GM18867 (cell line): ENCODE measurements at regions not wholly inside any gene's neighbourhood (a gene's known extent, or its start where the extent isn't known, plus 50 kb on each side); places are given as distances from the start of the nearest gene placed in this dataset.
A peak's percentile ranks its signal among the peaks of the same experiment; 100 is the strongest.

Experiments used
- ATAC-seq: cut with Tn5 transposase; IDR thresholded peaks from one replicate; pipeline ENCODE4 v1.9.1; 2021; ENCODE audit warnings: mild to moderate bottlenecking, moderate library complexity; ENCODE audit not compliant: unreplicated experiment

DNA sequence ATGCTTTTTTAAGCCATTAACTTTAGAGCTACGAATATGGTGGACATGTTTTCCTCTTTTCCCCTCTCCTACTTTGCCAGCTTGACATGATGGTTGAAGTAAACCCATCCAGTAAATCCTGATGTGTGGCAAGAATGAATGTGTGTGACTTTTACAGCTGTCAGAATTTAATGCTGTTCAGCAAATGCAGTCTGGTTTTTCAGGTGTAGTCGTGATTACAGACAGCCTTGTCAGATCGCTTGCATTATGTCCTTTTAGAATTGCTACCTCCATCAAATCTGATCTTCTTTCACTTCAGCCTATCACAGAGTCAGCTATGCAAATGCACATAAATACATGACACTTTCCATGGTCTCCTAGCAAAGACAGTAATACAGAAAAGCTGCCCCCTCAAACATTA lies 278.5 kb downstream of the FBXO15 start:
- no peak for ATAC-seq

DNA sequence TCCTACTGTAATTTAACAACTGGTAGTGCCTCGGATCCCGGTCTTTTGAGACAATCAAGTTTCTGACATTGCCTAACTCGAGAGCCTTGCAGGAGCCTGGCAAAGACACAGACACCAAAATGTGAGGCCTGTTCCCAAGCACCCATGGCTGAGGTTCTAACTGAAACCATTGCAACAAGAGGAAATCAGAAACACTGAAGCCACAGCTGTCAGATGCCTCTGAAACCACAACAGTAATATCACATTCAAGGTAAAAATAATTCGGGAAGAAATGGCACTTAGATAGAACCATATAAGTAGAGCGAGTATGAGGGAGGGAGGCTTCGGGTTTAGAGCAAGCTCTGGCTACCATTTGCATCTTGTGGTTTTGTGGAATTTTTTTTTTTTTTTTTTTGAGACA lies 285.9 kb downstream of the FBXO15 start:
- ATAC-seq = no peak

DNA sequence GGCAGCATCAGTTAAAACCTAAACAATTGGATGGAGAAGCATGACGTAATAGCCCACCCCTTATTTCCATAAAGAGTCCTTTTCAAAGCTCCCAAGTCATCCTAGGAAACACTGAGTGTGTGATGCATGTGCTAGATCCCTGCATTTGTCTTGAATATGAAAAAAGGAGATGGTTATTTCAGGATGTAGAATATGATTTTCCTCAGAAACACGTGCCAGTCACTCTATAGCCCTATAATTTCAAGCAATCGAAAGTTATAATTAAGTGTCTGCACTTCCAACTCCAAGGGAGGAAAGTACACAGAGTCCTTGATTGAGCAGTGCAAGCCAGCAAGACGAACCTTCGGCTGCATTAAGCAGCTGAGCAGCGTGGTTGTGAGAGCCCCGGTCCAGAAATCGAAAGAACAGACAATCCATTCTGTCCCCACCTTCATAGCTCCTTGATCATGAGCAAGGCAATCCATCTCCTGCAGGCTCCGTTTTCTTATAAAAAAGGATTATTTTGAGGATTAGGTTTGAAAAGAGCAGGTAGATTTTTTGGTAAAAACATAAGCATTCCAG lies 287.7 kb downstream of the FBXO15 start:
- no peak for ATAC-seq

DNA sequence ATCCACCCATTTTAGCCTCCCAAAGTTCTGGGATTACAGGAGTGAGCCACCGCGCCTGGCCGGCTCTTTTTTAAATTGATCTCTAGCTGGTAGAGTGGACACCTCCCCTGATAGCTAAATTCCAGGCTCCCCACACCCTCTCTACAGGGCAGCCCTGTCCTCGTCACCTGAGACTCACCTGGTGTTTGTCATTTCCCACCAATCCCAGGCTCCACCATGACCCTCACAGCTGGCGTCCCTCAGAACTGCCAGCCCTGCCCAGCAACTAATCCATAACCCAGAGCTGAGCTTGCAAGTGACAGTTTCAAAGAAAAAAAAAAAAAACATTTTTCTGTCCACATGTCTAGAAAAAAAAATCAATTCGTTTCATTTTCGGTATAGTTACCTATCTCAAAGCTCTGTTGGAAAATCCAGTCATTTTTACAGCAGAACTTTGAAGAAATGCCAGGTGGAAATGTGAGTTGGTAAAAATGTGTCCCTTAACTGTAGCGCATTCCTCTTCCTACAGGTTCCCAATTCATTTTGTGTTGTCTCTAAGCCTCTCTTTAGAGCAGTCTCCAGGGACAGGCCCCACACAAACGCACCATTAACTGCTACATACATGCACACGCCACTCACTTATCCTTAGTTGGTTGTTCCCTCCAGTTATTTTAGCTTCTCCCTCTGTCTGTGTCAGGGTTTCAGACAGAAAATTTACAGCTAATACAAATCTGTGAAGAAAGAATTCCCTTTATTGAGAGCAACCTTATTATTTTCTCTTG lies 294.7 kb downstream of the FBXO15 start:
- ATAC-seq = no peak

DNA sequence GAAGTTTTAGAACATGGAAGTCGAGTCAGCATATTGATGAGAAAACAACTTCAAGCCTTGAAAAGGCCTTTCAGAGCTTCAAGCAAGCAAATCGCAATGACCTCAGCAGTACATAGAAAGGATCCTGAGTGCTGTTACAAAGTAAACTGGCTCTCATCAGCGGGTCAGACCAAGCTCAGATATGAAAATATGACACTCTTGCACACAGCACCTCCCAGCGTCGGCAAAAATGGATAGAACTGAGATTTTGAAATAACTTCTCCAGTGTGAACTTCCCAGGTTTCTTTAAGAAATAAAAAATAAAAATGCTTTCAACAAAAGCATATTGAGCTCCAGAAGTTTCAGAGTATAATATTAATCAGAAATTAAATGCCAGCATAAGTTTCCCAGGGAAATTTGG lies 296.9 kb downstream of the FBXO15 start:
- ATAC-seq = no peak

DNA sequence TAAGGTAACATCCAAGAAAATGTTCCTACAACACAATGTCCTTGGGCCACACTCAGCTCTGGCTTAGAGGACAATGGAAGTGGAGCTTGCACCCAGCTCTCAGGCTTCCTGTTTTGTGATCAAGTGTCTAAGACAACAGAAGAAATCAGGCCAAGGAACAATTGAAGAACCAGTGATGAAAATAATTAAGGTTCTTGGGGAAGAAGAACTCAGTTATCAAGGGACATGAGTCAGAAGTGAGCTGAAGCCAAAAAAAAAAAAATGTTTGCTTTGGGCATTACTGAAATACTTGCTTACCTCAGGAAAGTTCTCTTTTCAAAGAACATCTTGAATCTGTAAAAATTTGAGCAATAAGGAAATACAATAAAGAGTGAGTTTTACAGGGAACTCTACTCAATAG lies 299.0 kb downstream of the FBXO15 start:
- ATAC-seq = no peak

DNA sequence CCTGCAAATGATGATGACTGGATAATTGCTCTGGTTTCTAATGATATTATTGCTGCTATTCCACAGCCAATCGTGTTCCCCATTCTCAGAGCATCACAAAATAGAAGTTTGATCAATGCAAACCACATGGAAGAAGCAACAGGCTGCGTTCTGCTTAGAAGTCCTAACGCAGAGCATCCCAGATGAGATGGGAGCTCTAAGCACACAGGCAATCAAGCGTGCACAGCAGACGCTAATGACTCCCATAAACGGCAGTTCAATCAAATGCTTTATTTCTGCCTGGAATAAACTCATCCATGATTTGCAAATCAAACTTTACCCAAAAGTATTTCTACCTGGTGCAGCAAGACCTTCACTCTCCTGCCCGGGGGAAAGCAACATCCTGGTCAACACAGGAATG lies 304.2 kb downstream of the FBXO15 start:
- no peak for ATAC-seq

DNA sequence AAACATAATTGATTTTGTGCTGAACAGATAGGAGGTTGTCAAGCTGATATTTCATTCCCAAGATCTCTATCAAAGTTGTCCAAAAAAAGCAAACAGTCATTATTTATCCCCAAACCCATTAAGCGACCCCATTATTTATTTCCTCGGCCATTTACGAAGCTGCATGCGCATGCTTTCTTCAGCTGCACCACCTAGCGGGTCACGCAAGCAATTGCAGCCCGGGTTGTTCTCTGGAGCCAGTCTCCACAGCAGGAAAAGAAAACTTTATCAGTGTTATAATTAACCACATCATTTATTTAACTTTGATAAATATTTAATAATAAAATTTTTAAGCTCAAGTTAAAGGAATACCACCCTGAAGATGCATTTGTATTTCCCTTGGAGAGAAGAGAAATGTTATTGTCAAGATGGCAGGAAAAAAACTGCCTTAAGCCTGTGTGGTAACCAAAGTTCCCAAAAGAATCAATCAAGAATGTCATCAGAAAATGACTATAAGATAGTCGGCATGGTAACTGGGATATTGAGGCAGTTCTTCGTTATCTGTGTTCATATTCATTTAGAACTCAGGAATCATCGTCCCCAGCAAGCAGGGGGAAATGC lies 304.7 kb downstream of the FBXO15 start:
- peak; percentile 88 for ATAC-seq

DNA sequence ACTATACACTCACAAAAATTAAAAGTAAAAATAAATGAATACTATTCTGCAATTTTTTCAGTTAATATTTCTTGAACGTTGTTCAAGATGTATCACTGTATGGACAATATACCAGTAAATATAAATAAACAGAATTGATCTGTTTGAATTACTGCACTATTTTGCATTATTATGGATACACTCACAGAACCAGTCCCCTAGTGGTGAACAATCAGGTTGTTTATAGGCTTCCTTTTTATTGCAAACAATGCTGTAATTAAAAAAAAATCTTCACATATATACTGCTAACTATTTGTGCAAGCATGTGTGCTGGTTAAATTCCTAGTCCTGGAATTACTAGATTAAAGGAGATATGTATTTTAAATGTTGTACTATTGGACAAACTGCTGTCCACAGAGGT lies 306.0 kb downstream of the FBXO15 start:
- no peak for ATAC-seq

DNA sequence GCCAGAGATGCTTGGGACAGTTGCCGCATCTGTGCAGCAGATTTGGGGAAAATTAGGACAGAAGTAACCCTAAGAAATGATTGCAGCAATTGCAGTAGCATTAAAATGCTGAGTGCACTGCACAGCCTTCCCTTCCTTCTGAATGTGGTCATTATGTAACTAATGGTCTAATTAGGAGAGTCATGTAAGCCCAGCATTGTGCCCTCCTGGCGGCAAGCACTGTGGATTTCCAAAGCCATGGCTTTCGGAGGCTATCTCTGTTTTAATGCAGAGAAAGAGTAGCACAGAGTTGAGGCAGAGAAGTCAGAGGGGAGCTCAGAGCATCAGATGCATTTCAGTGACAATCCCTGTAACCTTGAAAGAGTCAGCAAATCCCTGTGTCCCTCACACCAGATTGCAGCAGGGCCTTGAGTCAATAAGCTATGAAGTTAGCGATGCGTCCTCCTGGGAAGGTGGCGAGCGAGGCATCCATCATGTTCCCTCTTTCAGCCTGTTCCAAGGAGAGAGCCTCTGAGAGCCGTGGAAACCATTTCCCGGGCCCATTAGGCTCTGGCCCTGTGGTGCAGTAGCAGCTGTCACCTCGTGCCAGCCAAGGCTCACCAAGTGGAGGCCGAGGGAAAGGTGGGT lies 307.2 kb downstream of the FBXO15 start:
- ATAC-seq = no peak

DNA sequence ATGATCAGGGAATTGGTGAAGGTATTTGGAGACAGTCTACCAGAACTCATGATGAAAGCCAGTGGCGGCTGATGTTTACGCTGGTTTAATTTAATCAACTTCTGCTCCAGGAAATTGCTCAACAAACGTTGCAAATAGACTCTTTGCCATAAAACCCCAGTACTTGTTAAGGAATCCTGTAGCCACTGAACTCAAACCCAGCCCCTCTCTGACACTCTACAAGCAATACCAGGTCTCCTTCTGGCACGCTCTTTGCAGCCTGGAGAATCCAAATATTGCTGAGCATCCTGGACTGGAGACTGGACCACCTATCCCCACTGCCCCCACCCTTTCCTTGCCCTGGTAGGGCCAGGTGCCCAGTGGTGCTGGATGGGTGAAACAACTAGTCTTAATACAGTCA lies 308.2 kb downstream of the FBXO15 start:
- no peak for ATAC-seq

DNA sequence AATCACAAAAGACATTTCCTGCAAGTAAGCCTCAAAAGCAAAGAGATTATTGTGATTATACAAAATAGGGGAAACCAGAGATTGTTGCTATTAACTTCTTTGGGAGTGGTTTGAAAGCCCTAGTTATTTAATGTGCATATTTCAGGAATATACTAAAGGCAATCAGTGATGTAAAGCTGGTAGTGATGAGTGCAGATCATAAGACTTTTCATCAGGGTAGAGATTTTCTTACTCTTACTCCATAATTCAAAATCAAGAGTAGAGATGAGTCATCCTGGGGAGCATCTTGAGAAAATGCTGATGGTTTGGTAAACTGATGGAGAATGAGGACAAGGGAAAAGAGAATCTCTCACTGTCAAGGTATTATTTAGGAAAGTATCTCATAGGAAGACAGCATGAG lies 309.5 kb downstream of the FBXO15 start:
- no peak for ATAC-seq

DNA sequence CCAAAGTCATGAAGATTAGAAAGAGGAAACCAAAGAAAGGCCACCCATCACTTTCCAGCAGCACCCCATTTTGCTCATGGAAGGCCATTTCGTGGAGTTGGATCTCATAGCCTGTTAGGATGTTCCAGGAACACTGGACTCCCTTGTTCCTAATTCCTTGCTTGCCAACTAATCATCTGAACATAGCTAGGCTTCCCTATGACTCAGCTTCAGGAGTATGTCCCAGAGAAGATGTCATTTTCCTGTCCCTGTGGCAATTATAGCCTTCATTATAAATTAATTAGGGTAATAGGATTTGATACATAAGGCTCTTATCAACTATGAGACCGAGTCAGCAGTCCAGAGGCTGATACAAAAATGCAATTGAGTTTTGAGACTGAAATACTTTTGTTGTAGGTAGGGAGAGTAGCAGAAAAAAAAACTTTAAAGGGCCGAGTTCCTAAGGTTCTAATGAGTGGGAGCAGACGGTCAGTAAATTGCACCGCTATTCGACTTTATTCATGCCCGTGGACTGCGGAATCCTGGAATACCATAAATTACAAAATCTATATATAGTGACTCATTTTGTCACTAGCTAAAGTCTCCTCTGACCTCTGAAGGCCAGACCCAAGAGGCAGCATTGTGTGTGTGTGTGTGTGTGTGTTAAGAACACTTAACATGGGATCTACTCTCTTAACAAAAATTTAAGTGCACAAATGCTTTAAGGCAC lies 311.8 kb downstream of the FBXO15 start:
- ATAC-seq = no peak

DNA sequence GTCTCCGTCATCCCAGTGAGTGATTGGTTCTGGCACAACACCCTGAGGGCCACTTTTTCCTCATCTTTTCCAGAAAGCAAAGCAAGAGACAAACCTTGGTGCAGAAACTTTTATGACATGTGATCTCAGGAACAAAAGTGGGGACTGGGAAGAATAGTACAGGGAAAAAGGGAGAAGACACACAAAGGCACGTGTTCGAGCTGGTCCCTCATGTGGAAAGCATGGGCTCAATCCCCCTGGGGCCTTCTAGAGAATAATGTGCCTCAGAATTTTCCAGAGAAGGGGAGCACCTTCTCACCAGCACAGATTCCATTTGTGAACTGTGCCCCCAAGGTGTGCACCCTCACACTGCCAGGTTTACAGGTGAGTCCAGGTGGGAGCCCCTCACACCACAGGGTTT lies 312.6 kb downstream of the FBXO15 start:
- no peak for ATAC-seq

DNA sequence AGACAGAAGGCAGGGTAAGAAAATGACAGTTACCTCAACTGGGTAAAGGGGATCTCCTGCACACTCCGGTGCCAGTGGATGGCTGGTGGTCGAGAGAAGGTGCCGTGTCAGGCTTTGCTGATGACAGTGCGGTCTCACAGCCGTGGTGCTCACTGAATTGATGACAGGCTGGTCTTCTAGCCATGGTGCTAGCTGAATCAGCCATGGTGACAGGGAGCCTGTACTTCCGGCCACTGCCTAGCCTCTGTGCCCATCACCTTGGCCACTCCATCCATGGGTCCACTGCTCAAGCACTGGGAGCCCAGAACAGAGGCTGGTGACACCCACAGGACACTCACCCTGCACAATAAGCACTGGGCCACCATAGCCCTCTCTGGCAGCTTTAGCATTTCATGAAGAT lies 315.9 kb downstream of the FBXO15 start:
- no peak for ATAC-seq

DNA sequence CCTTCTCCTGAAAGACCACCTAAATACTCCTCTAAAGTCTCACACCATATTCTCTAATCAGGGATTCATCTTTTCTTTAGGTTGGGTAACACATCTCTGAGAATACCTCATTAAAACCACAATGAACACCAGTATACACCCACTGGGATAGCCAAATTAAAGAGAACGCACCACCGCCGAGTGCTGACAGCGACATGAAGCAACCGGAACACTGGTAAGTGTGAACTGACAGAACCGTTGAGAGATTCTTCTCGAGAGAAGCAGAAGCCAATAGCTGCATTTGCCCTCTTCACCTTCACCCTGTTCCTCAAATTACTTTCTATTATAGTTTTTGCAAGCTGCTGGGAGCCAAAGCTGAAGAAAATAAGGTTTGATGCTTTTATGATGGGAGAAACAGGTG lies 318.5 kb downstream of the FBXO15 start:
- ATAC-seq = no peak

DNA sequence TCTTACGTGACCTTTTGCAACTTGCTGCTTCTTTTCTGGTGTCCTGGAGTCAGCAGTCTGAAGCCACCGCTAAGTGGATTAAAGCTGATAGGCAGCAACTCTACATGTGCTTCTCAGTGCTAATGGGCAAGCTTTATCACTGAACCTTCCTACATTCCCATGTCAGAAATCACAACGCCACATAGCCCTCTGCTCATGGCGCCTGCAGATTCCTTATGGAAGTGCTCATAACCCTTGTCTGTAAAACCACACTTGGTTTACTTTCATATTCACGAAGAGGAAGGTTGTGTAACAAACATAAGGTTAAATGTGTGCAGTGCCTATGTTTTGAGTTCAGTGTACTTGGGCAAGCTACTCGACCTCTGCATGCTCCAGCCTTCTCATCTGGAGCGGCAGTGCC lies 319.8 kb downstream of the FBXO15 start:
- no peak for ATAC-seq

DNA sequence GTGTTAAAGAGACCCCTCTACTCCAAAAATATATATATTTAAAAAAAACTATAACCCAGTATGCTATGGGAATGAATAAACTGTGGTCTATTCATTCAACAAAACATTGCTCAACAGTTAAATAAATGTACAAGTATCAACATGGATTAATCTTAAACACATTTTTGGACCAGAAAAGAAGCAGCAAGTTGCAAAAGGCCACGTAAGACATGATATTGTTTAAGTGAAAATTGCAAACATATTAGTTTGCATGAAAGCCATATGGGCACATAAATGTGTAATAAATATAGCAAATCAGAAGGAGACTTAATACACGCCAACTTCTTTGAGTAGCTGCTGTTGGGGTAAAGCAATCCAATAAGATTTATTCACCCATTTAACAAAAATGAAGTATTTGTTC lies 321.5 kb downstream of the FBXO15 start:
- ATAC-seq = no peak

DNA sequence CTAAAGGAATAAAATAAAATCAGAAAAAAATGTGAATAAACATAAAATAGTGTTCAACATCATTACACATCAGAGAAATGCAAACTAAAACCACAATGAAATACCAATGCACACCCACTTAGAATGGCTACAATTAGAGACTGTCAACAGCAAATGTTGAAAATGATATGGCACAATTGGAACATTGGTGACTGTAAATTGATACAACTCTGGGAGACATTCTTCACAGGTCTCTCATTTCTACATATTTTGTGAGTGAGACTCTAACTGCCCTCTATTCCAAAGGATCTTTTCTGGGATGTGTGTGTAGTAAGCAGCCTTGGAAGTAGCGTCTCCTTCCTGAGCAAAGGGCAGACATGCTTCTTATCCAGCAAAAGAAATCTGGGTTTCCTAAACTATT lies 323.0 kb downstream of the FBXO15 start:
- ATAC-seq = no peak

DNA sequence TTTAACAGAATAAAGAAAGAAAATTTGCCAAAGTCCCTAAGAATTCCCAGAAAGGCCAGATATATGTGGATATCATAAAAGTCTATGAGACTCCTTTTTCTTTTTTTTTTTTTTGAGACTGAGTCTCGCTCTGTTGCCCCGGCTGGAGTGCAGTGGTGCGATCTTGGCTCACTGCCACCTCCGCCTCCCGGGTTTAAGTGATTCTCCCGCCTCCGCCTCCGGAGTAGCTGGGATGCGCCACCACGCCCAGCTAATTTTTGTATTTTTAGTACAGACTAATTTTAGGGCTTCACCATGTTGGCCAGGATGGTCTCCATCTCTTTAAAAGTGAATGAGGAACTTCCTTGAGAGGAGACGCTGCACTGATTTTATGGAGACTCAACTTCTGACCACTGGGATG lies 335.2 kb downstream of the FBXO15 start:
- no peak for ATAC-seq

DNA sequence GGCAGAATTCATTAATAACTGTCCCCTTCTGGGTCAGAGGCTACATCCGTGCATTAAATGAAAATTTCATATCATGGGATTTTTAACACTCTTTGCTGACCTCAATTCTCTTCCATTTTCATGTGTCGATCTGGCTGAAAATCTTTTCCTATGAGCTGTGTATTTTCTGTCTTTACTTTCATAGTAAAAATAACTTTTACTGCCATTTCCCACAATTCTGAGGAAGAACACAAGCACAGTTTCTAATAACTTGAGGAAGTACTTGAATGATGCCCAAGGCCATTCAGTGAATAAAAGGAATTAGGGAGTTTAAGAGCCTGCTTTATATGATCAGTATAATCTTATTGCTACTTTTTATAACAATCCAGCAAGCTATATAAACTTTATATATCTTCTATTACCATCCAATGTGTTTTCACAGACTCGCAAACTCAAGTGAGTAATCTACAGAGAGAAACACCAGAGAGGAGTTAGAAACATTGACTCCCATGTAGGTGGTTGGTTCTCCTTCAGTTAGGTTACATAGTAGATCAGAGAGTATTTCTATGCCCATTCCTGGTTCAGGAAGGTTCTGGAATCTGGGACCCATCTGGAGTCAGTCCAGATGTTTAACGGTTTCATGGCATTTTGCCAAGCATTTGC lies 340.0 kb downstream of the FBXO15 start:
- no peak for ATAC-seq
